Right cardiac atrium (tissue), 5 donors: ENCODE measurements at regions not wholly inside any gene's neighbourhood (a gene's known extent, or its start where the extent isn't known, plus 50 kb on each side); places are given as distances from the start of the nearest gene placed in this dataset.
"Not testable (repeated sequence)": the region's sequence is repeated elsewhere in the genome, so short reads cannot be mapped to it uniquely, and the experiment has no call there.

Experiments
- ATAC-seq, 2 donors: fragments of 200-7000 bp; cut with Tn5 transposase; one replicate each; pipeline versions ENCODE4 v1.8.0 to v1.9.1; 2020; ENCODE audit warnings: moderate library complexity in 2 of 2, mild to moderate bottlenecking in 1 of 2
- DNase-seq, 3 donors: peaks; one replicate each; pipeline ENCODE4 v3.0.0-alpha.2; 2020
- H3K27ac ChIP-seq: one replicate; pipeline ENCODE4 v1.5.1; 2013; ENCODE audit warnings: mild to moderate bottlenecking, low read length, control low read depth, moderate library complexity
- H3K27me3 ChIP-seq: one replicate; pipeline ENCODE4 v1.6.1; 2013; ENCODE audit not compliant: control insufficient read depth, insufficient read depth
- H3K4me1 ChIP-seq: one replicate; pipeline ENCODE4 v1.6.1; 2013; ENCODE audit warnings: low read length; ENCODE audit not compliant: control insufficient read depth, insufficient read depth
- H3K4me3 ChIP-seq: one replicate; pipeline ENCODE4 v1.5.1; 2013; ENCODE audit warnings: low read length, control low read depth
- H3K9me3 ChIP-seq: one replicate; pipeline ENCODE4 v1.6.1; 2013; ENCODE audit warnings: low read length; ENCODE audit not compliant: control insufficient read depth
- WGBS: extraction: QIAGEN DNeasy Blood & Tissue Kit; methylation state at CpG from one replicate; pipeline ENCODE4 v1.1.7; 2013; 5-methylcytosine and 5-hydroxymethylcytosine counted together
- intact Hi-C, 4 donors: fragments of 100-400 bp; cut with DNase I; formaldehyde crosslinking; loops; one replicate each; pipeline versions ENCODE4 v1.11.0 to v1.14.0; 2022 to 2023
- donor health status: healthy with polysubstance abuse.
- donor health status: DM: no; HTN: yes; CAD: no.
- donor health status: DM: no; HTN: no; CAD: no.
- donor health status: DM: no; HTN: yes; CAD: no; lungs with severe emphysema.
- donor health status: DM: yes; HTN: yes; CAD: no.

DNA sequence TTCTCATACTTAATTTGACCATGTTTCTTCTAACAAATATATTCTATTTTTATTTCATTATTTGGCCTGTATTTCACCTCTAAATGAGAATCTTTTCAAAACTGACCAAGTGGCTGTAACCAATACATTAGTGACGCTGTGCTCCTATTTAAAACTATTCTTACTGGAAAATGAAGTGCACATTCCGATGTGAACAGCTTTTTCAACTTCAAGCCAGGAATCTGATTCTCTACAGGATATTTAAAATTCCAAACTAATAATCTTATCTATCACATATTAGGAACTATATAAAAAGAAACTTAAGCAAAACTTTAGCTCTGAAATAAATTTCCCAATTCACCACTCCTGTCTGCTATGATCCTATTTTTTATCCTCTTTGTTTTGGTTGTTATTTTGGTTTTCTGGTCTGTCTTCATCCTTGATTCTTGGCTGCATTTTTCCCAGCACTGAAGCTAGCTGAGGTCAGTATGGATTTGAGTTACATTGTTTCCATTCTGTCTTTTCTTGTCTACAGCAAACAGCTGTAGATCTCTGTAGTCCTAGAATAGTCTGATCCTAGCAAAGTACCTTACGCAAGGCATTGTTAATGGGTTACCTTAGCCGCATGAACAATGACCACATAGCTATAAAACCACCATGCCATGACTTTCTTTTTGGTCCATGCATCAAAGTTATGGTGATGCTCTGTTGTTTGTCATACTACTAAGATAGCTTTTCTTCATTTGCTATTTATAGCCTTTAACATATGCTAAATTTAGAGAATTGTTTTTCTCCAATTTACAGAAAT, 748.6 kb upstream of the SPRY2 start:
- no peaks in the 10 kb centered on the region for H3K9me3 ChIP-seq
- H3K27me3 ChIP-seq: no peaks in the 10 kb centered on the region
- DNase-seq (no peak), ATAC-seq (no peak)
- H3K27ac ChIP-seq: no peak overlapping the region
- no peak overlapping the region for H3K4me3 ChIP-seq
- 75% methylated on average over 4 of the region's 4 CpGs for WGBS
- H3K4me1 ChIP-seq: no peaks in the 10 kb centered on the region
- intact Hi-C loops: no loop called here

DNA sequence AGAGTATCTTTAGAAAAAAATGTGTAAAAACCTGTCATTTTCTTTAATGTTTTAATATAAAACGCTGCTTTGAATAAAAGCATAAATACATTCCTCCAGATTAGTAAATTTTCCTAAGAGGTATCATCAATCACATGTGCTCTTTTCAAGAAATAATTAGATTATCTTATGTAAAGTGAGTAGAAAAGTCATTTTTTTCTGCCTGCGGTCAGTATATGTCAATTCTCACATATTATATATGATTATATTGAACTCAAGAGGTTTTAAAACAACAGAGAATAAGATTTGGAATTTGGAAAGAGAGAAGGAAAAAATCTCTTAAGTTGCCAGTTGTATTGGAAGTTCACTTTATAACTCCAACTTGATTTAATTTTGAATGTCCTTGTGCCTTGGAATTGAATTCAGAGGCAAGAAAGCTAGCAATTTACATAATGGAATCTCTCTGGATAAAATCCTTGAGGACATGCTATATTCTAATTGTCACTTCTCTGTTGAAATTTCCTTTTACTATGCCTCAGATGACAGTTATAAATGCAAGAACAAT, 740.1 kb upstream of the SPRY2 start:
- H3K27me3 ChIP-seq: no peaks in the 10 kb centered on the region
- intact Hi-C loops: no loop called here
- H3K9me3 ChIP-seq: no peaks in the 10 kb centered on the region
- ATAC-seq (no peak), DNase-seq (no peak)
- 72% methylated on average over 2 of the region's 2 CpGs for WGBS
- H3K4me1 ChIP-seq: no peaks in the 10 kb centered on the region
- H3K27ac ChIP-seq: no peak overlapping the region
- H3K4me3 ChIP-seq: no peak overlapping the region

DNA sequence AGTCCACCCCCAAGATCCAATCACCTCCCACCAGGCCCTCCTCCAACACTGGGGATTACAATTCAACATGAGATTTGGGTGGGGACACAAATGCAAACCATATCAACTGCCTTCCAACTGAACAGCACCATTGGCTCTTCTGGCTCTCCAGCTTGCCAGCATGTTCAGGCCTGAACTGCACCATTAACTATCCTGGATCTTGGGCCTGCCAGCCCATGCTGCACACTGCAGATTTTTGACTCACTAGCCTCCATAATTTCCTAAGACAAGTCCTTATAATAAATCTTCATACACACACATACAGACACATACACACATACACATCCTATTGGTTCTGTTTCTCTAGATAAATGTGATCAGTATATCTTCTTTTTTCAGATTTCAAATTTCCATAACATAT, 737.1 kb upstream of the SPRY2 start:
- Histone ChIP-seq H3K27me3 (no peaks in the 10 kb centered on the region), H3K9me3 (no peaks in the 10 kb centered on the region), H3K4me3 (no peak overlapping the region), H3K27ac (no peak overlapping the region), H3K4me1 (no peaks in the 10 kb centered on the region)
- intact Hi-C loops: no loop called here
- DNase-seq: no peak
- ATAC-seq: no peak

DNA sequence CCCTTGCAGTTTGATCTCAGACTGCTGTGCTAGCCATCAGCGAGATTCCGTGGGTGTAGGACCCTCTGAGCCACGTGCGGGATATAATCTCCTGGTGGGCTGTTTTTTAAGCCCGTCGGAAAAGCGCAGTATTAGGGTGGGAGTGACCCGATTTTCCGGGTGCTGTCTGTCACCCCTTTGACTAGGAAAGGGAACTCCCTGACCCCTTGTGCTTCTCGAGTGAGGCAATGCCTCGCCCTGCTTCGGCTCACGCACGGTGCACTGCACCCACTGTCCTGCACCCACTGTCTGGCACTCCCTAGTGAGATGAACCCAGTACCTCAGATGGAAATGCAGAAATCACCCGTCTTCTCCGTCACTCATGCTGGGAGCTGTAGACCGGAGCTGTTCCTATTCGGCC, 728.9 kb upstream of the SPRY2 start:
- WGBS: 93% methylated on average over 18 of the region's 18 CpGs
- intact Hi-C loops: not testable (repeated sequence)

DNA sequence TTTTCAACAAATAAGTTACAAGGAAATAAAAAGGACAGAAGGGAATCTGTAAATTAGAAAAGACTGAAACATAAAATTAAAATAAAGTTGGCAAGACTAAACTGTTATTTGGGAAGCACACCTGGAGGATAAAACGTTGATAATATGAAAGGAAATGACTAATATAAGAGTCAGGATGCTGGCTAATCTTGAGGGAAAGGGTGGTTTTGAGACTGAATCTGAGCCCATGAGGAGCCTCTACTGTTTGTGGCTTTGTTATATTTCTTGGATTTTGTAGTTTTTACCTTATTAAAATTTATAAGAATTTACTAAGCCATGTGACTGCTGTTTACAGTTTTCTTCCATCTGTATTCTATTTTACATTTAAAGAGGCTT, 718.0 kb upstream of the SPRY2 start:
- DNase-seq (no peak), ATAC-seq (no peak)
- H3K4me3 ChIP-seq: no peak overlapping the region
- intact Hi-C loops: no loop called here
- no peaks in the 10 kb centered on the region for H3K27me3 ChIP-seq
- no peaks in the 10 kb centered on the region for H3K4me1 ChIP-seq
- H3K27ac ChIP-seq: no peak overlapping the region
- 30% methylated on average over 1 of the region's 1 CpG for WGBS
- no peaks in the 10 kb centered on the region for H3K9me3 ChIP-seq

More for the DNA sequence above, 728.9 kb upstream of the SPRY2 start:
- DNase-seq, H3K4me1 ChIP-seq, H3K4me3 ChIP-seq, H3K9me3 ChIP-seq, H3K27ac ChIP-seq, H3K27me3 ChIP-seq, ATAC-seq: not testable (repeated sequence)

DNA sequence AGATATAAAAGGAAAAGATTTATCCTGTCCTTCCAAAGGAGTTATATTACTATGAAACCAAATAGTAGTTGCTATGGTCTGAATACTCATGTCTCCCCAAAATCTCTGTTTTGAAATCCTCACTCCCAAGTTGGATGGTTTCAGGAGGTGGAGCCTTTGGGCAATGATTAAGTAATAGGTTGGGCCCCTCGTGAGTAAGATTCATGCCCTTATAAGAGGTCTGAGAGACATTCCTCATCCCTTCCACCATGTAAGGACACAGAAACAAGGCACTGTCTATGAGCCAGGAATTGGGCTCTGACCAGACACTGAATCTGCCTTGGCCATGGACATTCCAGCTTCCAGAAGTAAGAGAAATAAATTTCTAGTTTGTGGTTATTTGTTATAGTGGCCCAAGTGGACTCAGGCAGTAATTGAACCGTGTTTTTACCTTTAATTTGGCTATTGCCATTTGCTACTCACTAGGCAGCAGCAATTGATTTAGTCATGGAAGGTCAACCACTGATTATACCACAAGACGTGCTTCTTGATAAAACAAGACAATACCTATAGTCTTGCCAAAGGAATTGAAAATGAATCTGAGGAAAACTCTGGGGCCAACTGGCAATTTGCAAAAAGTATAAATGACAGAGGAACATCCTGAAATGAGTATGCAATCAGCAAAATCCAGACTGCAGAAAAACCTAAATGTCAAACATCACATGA, 717.4 kb upstream of the SPRY2 start:
- 46% methylated on average over 3 of the region's 3 CpGs for WGBS
- DNase-seq: no peak
- Histone ChIP-seq H3K27me3 (no peaks in the 10 kb centered on the region), H3K9me3 (no peaks in the 10 kb centered on the region), H3K4me3 (no peak overlapping the region), H3K4me1 (no peaks in the 10 kb centered on the region), H3K27ac (no peak overlapping the region)
- ATAC-seq: no peak
- intact Hi-C loops: no loop called here

DNA sequence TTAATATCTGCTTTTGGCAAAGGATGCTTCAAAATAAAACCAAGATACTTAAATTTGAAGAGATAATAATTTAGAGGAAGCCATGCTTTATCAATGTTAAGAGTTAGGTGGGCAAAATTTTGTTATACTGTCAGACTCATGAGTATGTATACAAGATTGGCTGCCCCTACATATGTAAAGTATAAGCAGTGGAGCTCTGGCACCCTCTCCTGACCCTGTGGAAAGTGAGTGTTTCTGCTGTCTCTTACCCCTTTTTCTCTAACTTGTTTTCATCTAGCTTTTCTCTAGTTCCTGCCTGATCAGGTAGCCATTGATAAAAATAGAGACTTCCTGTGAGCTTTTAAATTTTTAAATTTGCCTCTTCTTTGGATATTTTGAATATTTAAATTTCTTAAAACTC, 710.9 kb upstream of the SPRY2 start:
- no peak for DNase-seq
- H3K9me3 ChIP-seq: no peaks in the 10 kb centered on the region
- no peaks in the 10 kb centered on the region for H3K27me3 ChIP-seq
- ATAC-seq: no peak
- intact Hi-C loops: no loop called here
- no peaks in the 10 kb centered on the region for H3K4me1 ChIP-seq
- H3K27ac ChIP-seq: no peak overlapping the region
- H3K4me3 ChIP-seq: no peak overlapping the region

DNA sequence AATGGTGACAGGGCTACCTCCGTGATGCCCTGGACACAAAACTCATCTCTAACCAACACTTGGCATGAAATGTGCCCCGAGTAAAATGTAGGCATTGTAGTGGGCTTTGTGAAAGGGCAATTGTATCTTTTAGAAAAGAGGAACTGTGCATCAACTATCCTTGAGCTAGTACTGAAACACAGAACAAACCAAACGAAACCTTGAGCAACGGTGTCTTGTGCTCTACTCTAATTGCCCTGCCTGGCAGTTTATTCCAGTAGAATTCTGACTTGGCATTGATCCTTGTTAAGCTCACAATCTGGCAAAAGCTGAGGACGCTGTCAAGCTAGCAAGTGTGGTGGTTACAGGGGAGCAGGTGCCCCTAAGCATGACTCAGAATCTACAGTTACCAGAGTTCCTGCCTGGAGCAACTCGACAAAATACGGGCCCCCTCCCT, 707.1 kb upstream of the SPRY2 start:
- WGBS: 74% methylated on average over 7 of the region's 7 CpGs
- H3K4me1 ChIP-seq: no peaks in the 10 kb centered on the region
- ATAC-seq (no peak), DNase-seq (peak in 1 of 3 donors; percentile 11)
- no peaks in the 10 kb centered on the region for H3K9me3 ChIP-seq
- intact Hi-C loops: no loop called here
- no peak overlapping the region for H3K27ac ChIP-seq
- H3K4me3 ChIP-seq: no peak overlapping the region
- no peaks in the 10 kb centered on the region for H3K27me3 ChIP-seq

DNA sequence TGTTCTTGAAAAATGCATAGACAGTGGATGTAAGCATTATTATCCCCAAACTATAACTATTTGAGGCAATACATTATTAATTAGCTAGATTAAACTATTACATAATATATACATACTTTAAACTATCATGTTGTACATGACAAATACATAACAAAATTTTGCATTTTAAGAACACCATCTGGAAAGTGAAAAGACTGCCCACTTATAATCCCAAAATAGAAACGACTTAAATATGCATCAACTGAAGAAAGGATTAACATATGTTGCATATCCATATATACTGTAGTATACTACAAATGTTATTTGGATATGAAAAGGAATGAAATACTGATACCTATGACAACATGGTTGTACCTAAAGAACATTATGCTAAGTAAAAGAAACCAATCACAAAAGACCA, 700.8 kb upstream of the SPRY2 start:
- ATAC-seq (no peak), DNase-seq (no peak)
- 73% methylated on average over 1 of the region's 1 CpG for WGBS
- no peaks in the 10 kb centered on the region for H3K9me3 ChIP-seq
- H3K27me3 ChIP-seq: no peaks in the 10 kb centered on the region
- intact Hi-C loops: no loop called here
- no peak overlapping the region for H3K27ac ChIP-seq
- no peaks in the 10 kb centered on the region for H3K4me1 ChIP-seq
- H3K4me3 ChIP-seq: no peak overlapping the region

DNA sequence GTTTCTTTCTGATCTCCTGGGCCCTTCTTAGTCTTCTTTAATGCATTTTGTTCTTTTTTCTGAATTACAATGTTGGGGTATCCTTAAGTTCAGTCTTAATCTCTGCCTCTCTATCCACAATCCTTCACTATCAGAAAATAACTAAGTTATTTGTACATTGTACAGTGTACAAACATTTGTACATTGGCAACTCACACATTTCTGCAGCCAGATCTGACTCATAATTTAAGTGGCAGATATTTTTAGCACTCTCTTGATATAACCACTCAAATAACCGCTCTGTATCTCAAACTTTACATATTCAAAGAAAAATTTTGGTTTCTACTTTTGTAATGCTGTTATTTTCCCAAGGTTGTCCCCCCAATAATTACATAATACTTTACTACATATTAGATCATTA, 691.1 kb upstream of the SPRY2 start:
- Histone ChIP-seq H3K9me3 (no peaks in the 10 kb centered on the region), H3K4me1 (no peaks in the 10 kb centered on the region), H3K27me3 (no peaks in the 10 kb centered on the region), H3K27ac (no peak overlapping the region), H3K4me3 (no peak overlapping the region)
- 44% methylated on average over 1 of the region's 1 CpG for WGBS
- intact Hi-C loops: no loop called here
- DNase-seq: no peak
- ATAC-seq: no peak

DNA sequence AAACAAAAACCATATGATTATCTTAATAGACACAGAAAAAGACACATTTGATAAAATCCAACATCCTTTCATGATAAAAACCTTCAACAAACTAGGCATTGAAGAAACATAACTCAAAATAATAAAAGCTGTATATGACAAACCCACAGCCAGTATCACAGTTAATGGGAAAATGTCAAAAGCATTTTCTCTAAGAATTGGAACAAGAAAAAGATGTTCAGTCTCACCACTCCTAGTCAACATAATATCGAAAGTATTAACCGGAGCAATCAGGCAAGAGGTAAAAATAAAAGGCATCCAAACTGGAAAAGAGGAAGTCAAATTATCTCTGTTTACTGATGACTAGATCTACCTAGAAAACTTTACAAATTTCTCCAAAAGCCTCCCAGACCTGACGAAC, 684.2 kb upstream of the SPRY2 start:
- H3K4me1 ChIP-seq: no peaks in the 10 kb centered on the region
- DNase-seq (no peak), ATAC-seq (no peak)
- peaks cover 3% of the 10 kb centered on the region for H3K9me3 ChIP-seq
- WGBS: 88% methylated on average over 3 of the region's 3 CpGs
- no peaks in the 10 kb centered on the region for H3K27me3 ChIP-seq
- no peak overlapping the region for H3K4me3 ChIP-seq
- intact Hi-C loops: no loop called here
- H3K27ac ChIP-seq: no peak overlapping the region
